ENCODE measurements at regions not wholly inside any gene's neighbourhood (a gene's known extent, or its start where the extent isn't known, plus 50 kb on each side); places are given as distances from the start of the nearest gene placed in this dataset.
A peak's percentile ranks its signal among the peaks of the same experiment; 100 is the strongest.

DNA sequence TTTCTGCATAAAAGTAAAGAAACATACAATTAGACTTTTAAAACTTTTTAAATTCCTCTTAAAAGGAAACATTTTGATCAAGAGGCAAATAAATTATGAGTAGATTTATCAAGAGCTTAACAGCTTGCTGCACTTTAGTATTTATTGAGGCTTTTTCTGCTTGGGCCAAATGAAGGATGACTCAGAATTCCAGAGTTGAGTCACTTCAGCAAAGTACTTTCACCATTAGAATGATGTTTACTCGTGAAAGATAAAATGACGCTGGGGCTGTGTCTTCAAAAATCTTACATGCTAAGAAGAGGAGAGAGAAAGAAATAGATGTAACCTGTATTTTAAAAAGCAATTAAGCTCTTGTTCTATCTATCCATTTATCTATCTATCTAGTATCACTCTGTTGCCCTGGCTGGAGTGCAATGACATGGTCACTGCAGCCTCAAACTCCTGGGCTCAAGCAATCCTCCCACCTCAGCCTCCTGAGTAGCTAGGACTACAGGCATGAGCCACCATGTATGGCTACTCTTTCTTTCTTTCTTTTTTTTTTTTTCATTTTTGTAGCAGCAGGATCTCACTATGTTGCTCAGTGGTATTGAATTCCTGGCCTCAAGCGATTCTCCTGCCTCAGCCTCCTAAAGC is 75.3 kb upstream of the RIOK3 start:
- POLR2A ChIA-PET (ENCODE audit: unreplicated experiment), result no interaction called here
- in situ Hi-C loops (cut with MboI; ENCODE audit: low sequenced_read_pairs), result loop anchor here (10.0 kb wide), 1 partner anchor 243 kb away; the partner anchor contains the start of gene CABLES1
- peak overlapping the region; percentile 30; the same call in 1 of the 2 replicates for H3K56ac ChIP-seq (ENCODE audit: extremely low read depth, insufficient read depth, low read length)

More for the DNA sequence above, 75.3 kb upstream of the RIOK3 start:
- Histone ChIP-seq H4K91ac (ENCODE audit: insufficient read depth, low read depth, low read length) (peak overlapping the region; percentile 82), H3K4me1 (ENCODE audit: control insufficient read depth, insufficient read depth, low read length) (peaks cover 12% of the 10 kb centered on the region), H2BK20ac (ENCODE audit: low read depth, low read length) (peak overlapping the region; percentile 70), H3K27ac (ENCODE audit: insufficient read depth, low read length) (peak overlapping the region; percentile 95), H4K8ac (ENCODE audit: low read depth in 2 of 2, low read length in 2 of 2) (peak overlapping the region; percentile 22 to 85; a peak in 3 of 4 replicates), H3K9me3 (ENCODE audit: control insufficient read depth, insufficient read depth, low read length) (no peaks in the 10 kb centered on the region), H3K9me1 (ENCODE audit: insufficient read depth, low read length) (peaks cover 13% of the 10 kb centered on the region), H3K18ac (ENCODE audit: low read depth, low read length) (peak overlapping the region; percentile 84), H2AFZ (replicated peaks; ENCODE audit: low read length, poor library complexity) (no peak overlapping the region), H4K5ac (ENCODE audit: low read depth, low read length) (0 out of 2 replicates have a peak overlapping the region, but pooled peaks have one; percentile 73), H3K27me3 (ENCODE audit: control insufficient read depth, insufficient read depth, low read length) (no peaks in the 10 kb centered on the region), H2AK5ac (ENCODE audit: low read depth, low read length) (peak overlapping the region; percentile 68; the same call in 1 of the 2 replicates), H3K79me1 (ENCODE audit: low read depth in 1 of 2, low read length in 2 of 2) (peaks cover 0 to 5% of the 10 kb centered on the region in 2 experiments; a peak in 1 of 4 replicates), H3K14ac (replicated peaks; ENCODE audit: low read depth, low read length) (0 out of 2 replicates have a peak overlapping the region, but pooled peaks have one; percentile 23), H2BK15ac (ENCODE audit: low read depth, low read length) (peak overlapping the region; percentile 83; the same call in 2 of the 3 replicates), H3K9ac (ENCODE audit: low read depth, low read length) (no peak overlapping the region), H2BK5ac (ENCODE audit: low read depth, low read length, poor library complexity, severe bottlenecking) (peak overlapping the region; percentile 96), H2BK120ac (ENCODE audit: low read depth, low read length) (peak overlapping the region; percentile 90), H3K36me3 (ENCODE audit: control insufficient read depth, insufficient read depth, low read length) (no peaks in the 10 kb centered on the region), H4K20me1 (ENCODE audit: insufficient read depth, low read length) (0 out of 2 replicates have a peak, but pooled peaks cover 3% of the 10 kb centered on the region), H3K4ac (ENCODE audit: low read depth, low read length) (peak overlapping the region; percentile 69), H3K4me2 (ENCODE audit: low read depth, low read length) (peak overlapping the region; percentile 73), H3K23ac (ENCODE audit: low read depth, low read length) (peak overlapping the region; percentile 20; the same call in 1 of the 2 replicates), H2AK9ac (replicated peaks; ENCODE audit: low read depth, low read length, poor library complexity) (no peak overlapping the region), H3K4me3 (ENCODE audit: insufficient read depth, low read depth, low read length) (no peak overlapping the region)
- no CpG with 5 or more reads among the region's 3 CpGs for WGBS, 2 experiments (ENCODE audit: extremely low coverage in 2 of 2, insufficient read length in 1 of 2)
- peak; percentile 67 for ATAC-seq (ENCODE audit: low read depth)
- CTCF ChIA-PET, result interaction anchor here (0.6 to 2.3 kb wide), 3 partner anchors 12 to 246 kb away, joined by 3 to 7 read pairs (median 3); no protein-coding TSS in a partner anchor
- intact Hi-C loops (cut with micrococcal nuclease) (loop anchor here (1.0 to 5.0 kb wide), 7 partner anchors 152 to 345 kb away; partner anchors contain the start of gene CABLES1), dilution Hi-C loops (cut with HindIII; ENCODE audit: low sequenced_read_pairs, unreplicated experiment) (no loop called here)
- TF ChIP-seq RCOR1 (IDR thresholded peaks at IDR 0.05; ENCODE audit: insufficient replicate concordance, low read length), result no peak
- TF ChIP-seq FOS (IDR thresholded peaks at IDR 0.05; ENCODE audit: low read depth, low read length), result peak; percentile 97
- peak; percentile 27 for TF ChIP-seq SMC3 (IDR thresholded peaks at IDR 0.05; ENCODE audit: low read depth, low read length)
- TF ChIP-seq, protein P1, sequence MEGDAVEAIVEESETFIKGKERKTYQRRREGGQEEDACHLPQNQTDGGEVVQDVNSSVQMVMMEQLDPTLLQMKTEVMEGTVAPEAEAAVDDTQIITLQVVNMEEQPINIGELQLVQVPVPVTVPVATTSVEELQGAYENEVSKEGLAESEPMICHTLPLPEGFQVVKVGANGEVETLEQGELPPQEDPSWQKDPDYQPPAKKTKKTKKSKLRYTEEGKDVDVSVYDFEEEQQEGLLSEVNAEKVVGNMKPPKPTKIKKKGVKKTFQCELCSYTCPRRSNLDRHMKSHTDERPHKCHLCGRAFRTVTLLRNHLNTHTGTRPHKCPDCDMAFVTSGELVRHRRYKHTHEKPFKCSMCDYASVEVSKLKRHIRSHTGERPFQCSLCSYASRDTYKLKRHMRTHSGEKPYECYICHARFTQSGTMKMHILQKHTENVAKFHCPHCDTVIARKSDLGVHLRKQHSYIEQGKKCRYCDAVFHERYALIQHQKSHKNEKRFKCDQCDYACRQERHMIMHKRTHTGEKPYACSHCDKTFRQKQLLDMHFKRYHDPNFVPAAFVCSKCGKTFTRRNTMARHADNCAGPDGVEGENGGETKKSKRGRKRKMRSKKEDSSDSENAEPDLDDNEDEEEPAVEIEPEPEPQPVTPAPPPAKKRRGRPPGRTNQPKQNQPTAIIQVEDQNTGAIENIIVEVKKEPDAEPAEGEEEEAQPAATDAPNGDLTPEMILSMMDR (conservative IDR thresholded peaks at IDR 0.05; ENCODE audit: low read depth, low read length), result no peak
- TF ChIP-seq MXI1 (IDR thresholded peaks at IDR 0.05; ENCODE audit: borderline replicate concordance, low read depth, low read length), result no peak
- TF ChIP-seq RAD21 (IDR thresholded peaks at IDR 0.05; ENCODE audit: low read length), result no peak
- TF ChIP-seq NFE2L2 (IDR thresholded peaks at IDR 0.05; ENCODE audit: low read depth, low read length), result peak; percentile 51; the same call in 1 of the 2 replicates
- no peak for TF ChIP-seq RFX5 (IDR thresholded peaks at IDR 0.05; ENCODE audit: low read depth, low read length)
- TF ChIP-seq BHLHE40 (IDR thresholded peaks at IDR 0.05; ENCODE audit: low read depth, low read length), result peak; percentile 66; the same call in 1 of the 2 replicates
- 0 out of 2 replicates have a peak, but pooled peaks have one; percentile 34 for TF ChIP-seq CEBPB (IDR thresholded peaks at IDR 0.05; ENCODE audit: low read depth, low read length)
- BruUV-seq (replicated peaks), result no TSS peak
- DNase-seq, result peak; percentile 92

All from IMR-90 (cell line).